GM19099 (cell line): ENCODE measurements at regions not wholly inside any gene's neighbourhood (a gene's known extent, or its start where the extent isn't known, plus 50 kb on each side); places are given as distances from the start of the nearest gene placed in this dataset.

Source experiments
- POLR2A ChIP-seq: IDR thresholded peaks from 3 replicates; pipeline ENCODE4 v1.6.1; 2011; ENCODE audit warnings: low read depth; ENCODE audit not compliant: insufficient read length; ENCODE audit errors: extremely low read depth

GRCh38 chr6:6492675-6493074, 95.8 kb upstream of the LY86 start:
- no peak for TF ChIP-seq POLR2A

- no peak for TF ChIP-seq POLR2A
These were observed 93.8 kb upstream of the LY86 start for GRCh38 chr6:6494677-6495076.

GRCh38 chr6:6495851-6496250, 92.7 kb upstream of the LY86 start:
- TF ChIP-seq POLR2A: no peak

GRCh38 chr6:6497541-6497940, 91.0 kb upstream of the LY86 start:
- no peak for TF ChIP-seq POLR2A

GRCh38 chr6:6497976-6498375, 90.5 kb upstream of the LY86 start:
- TF ChIP-seq POLR2A: no peak

- TF ChIP-seq POLR2A: no peak
These were observed 85.3 kb upstream of the LY86 start for GRCh38 chr6:6503191-6503590.

- TF ChIP-seq POLR2A: no peak
These were observed 83.4 kb upstream of the LY86 start for GRCh38 chr6:6505111-6505510.

- no peak for TF ChIP-seq POLR2A
These were observed 79.9 kb upstream of the LY86 start for GRCh38 chr6:6508643-6509042.

- no peak for TF ChIP-seq POLR2A
These were observed 79.2 kb upstream of the LY86 start for GRCh38 chr6:6509284-6509683.

- TF ChIP-seq POLR2A: no peak
These were observed 75.8 kb upstream of the LY86 start for GRCh38 chr6:6512711-6513110.

- TF ChIP-seq POLR2A: no peak
These were observed 72.6 kb upstream of the LY86 start for GRCh38 chr6:6515691-6516607.

- TF ChIP-seq POLR2A: no peak
These were observed 71.7 kb upstream of the LY86 start for GRCh38 chr6:6516666-6517458.

GRCh38 chr6:6518631-6519427, 69.7 kb upstream of the LY86 start:
- no peak for TF ChIP-seq POLR2A

GRCh38 chr6:6521961-6522482, 66.5 kb upstream of the LY86 start:
- no peak for TF ChIP-seq POLR2A

GRCh38 chr6:6522709-6523108, 65.8 kb upstream of the LY86 start:
- no peak for TF ChIP-seq POLR2A
